Brain microvascular endothelial cell (primary cell): ENCODE measurements at regions not wholly inside any gene's neighbourhood (a gene's known extent, or its start where the extent isn't known, plus 50 kb on each side); places are given as distances from the start of the nearest gene placed in this dataset.

Experiments used
- DNase-seq: peaks from one replicate; pipeline ENCODE4 v3.0.0-alpha.2; 2020
- H3K27ac ChIP-seq: fragments of 250-450 bp; sonication (Bioruptor Pico); 2 replicates; pipeline ENCODE4 v1.5.1; 2020; ENCODE audit warnings: mild to moderate bottlenecking, moderate library complexity
- H3K27me3 ChIP-seq: fragments of 250-450 bp; sonication (Bioruptor Pico); replicated peaks from 2 replicates; pipeline ENCODE4 v1.5.1; 2020; ENCODE audit warnings: mild to moderate bottlenecking
- H3K36me3 ChIP-seq: fragments of 250-450 bp; sonication (Bioruptor Pico); replicated peaks from 2 replicates; pipeline ENCODE4 v1.5.1; 2020; ENCODE audit warnings: mild to moderate bottlenecking
- H3K4me3 ChIP-seq: 2 replicates; pipeline ENCODE4 v1.5.1; 2011; ENCODE audit warnings: low read depth, mild to moderate bottlenecking, control low read depth, low read length, moderate library complexity
- CTCF ChIP-seq: IDR thresholded peaks from 2 replicates; pipeline ENCODE4 v1.5.1; 2011; ENCODE audit warnings: low read depth, mild to moderate bottlenecking, moderate library complexity, low read length, control low read depth, inconsistent platforms; ENCODE audit errors: missing control alignments
- in situ Hi-C: cut with HindIII; loops from 2 replicates; pipeline ENCODE4 v1.10.0; 2017; ENCODE audit warnings: low sequenced_read_pairs, low pct_ligation_motif_present

- H3K27ac ChIP-seq = no peak overlapping the region
- in situ Hi-C loops = no loop called here
- H3K27me3 ChIP-seq = no peaks in the 10 kb centered on the region
- no peaks in the 10 kb centered on the region for H3K36me3 ChIP-seq
- TF ChIP-seq CTCF = no peak
- no peak overlapping the region for H3K4me3 ChIP-seq
- DNase-seq = no peak
These were observed 1731.5 kb upstream of the FLRT2 start for GRCh38 chr14:83798421-83798820.

- Histone ChIP-seq H3K27ac (no peak overlapping the region), H3K27me3 (no peaks in the 10 kb centered on the region), H3K4me3 (no peak overlapping the region), H3K36me3 (no peaks in the 10 kb centered on the region)
- DNase-seq = no peak
- TF ChIP-seq CTCF = no peak
- in situ Hi-C loops = no loop called here
These were observed 1730.7 kb upstream of the FLRT2 start for GRCh38 chr14:83799233-83799632.

GRCh38 chr14:83814896-83815295, 1715.0 kb upstream of the FLRT2 start:
- Histone ChIP-seq H3K36me3 (no peaks in the 10 kb centered on the region), H3K27me3 (no peaks in the 10 kb centered on the region), H3K27ac (no peak overlapping the region), H3K4me3 (no peak overlapping the region)
- in situ Hi-C loops = no loop called here
- DNase-seq = no peak
- TF ChIP-seq CTCF = no peak

GRCh38 chr14:83816761-83817160, 1713.2 kb upstream of the FLRT2 start:
- Histone ChIP-seq H3K27me3 (no peaks in the 10 kb centered on the region), H3K27ac (no peak overlapping the region), H3K4me3 (no peak overlapping the region), H3K36me3 (no peaks in the 10 kb centered on the region)
- DNase-seq = peak; percentile 20
- no peak for TF ChIP-seq CTCF
- in situ Hi-C loops = no loop called here

- Histone ChIP-seq H3K36me3 (no peaks in the 10 kb centered on the region), H3K27ac (no peak overlapping the region), H3K4me3 (no peak overlapping the region), H3K27me3 (no peaks in the 10 kb centered on the region)
- no peak for DNase-seq
- in situ Hi-C loops = no loop called here
- no peak for TF ChIP-seq CTCF
These were observed 1704.1 kb upstream of the FLRT2 start for GRCh38 chr14:83825843-83826242.

- DNase-seq = peak; percentile 59
- Histone ChIP-seq H3K36me3 (no peaks in the 10 kb centered on the region), H3K4me3 (no peak overlapping the region), H3K27me3 (no peaks in the 10 kb centered on the region), H3K27ac (no peak overlapping the region)
- in situ Hi-C loops = no loop called here
- peak; percentile 11 for TF ChIP-seq CTCF
These were observed 1703.1 kb upstream of the FLRT2 start for GRCh38 chr14:83826838-83827237.
